HCT116 (cell line): ENCODE measurements at regions not wholly inside any gene's neighbourhood (a gene's known extent, or its start where the extent isn't known, plus 50 kb on each side); places are given as distances from the start of the nearest gene placed in this dataset.

Source experiments
- ATAC-seq: fragments of 200-7000 bp; cut with Tn5 transposase; 2 replicates; pipeline ENCODE4 v1.9.1; 2020; ENCODE audit warnings: mild to moderate bottlenecking, moderate library complexity
- BruUV-seq: library from RNA; stranded (reverse); fragments of 400-500 nt; replicated peaks from 2 replicates; lab custom pipeline; 2021; lab: Mats Ljungman, UMichigan
- CTCF ChIA-PET: fragments of 300-600 bp; sonication (Branson Sonifier 250); formaldehyde crosslinking; loops from one replicate; lab custom pipeline; 2021; ENCODE audit warnings: antibody characterized with exemption; lab: Charles Lee
- POLR2A ChIA-PET: fragments of 300-600, 350-600 bp; sonication (Branson Sonifier 250); formaldehyde crosslinking; loops from one replicate; lab custom pipeline; 2021; ENCODE audit warnings: antibody characterized with exemption; lab: Charles Lee
- RAD21 ChIA-PET, 2 experiments: fragments of 300-600 bp; sonication (Branson Sonifier 250); formaldehyde crosslinking; loops; one replicate each; lab custom pipeline; 2023; ENCODE audit warnings: low total read pairs in 2 of 2; ENCODE audit not compliant: uncharacterized antibody in 2 of 2, unreplicated experiment in 2 of 2, low non-redundant PET in 1 of 2; lab: Charles Lee
- DNase-seq: peaks from one replicate; pipeline ENCODE4 v3.0.0-alpha.2; 2010; ENCODE audit warnings: low read depth, low spot score
- H2AFZ ChIP-seq: fragments of 200-600 bp; shearing (Covaris generic), sonication (generic); 2 replicates; pipeline ENCODE4 v1.6.1; 2017; ENCODE audit warnings: low read depth, mixed run types, mixed read lengths, antibody characterized with exemption, low read length; ENCODE audit not compliant: poor library complexity, severe bottlenecking
- H3K27ac ChIP-seq: 2 replicates; pipeline ENCODE4 v1.5.1; 2012; ENCODE audit warnings: low read depth, low read length
- H3K27me3 ChIP-seq: fragments of 200-600 bp; sonication (generic); 2 replicates; pipeline ENCODE4 v1.6.1; 2016; ENCODE audit warnings: mixed run types, low read length, mixed read lengths; ENCODE audit not compliant: insufficient read depth
- H3K36me3 ChIP-seq, 2 experiments: fragments of 200-500 bp in 1 of 2; fragments of 200-600 bp in 1 of 2; sonication (Bioruptor generic) in 1 of 2; sonication (generic) in 1 of 2; 2 replicates each; pipeline versions ENCODE4 v1.5.1 to v1.6.1; 2014 to 2016; ENCODE audit warnings: low read length in 2 of 2, inconsistent platforms in 1 of 2, mixed read lengths in 1 of 2, mixed run types in 1 of 2; ENCODE audit not compliant: insufficient read depth in 2 of 2, control insufficient read depth in 1 of 2
- H3K4me1 ChIP-seq, 2 experiments: fragments of 200-600 bp in 1 of 2; sonication (generic) in 1 of 2; 2 replicates each; pipeline versions ENCODE4 v1.5.1 to v1.6.1; 2012 to 2017; ENCODE audit warnings: low read length in 2 of 2, inconsistent platforms in 1 of 2, mild to moderate bottlenecking in 1 of 2, mixed read lengths in 1 of 2, mixed run types in 1 of 2, moderate library complexity in 1 of 2; ENCODE audit not compliant: insufficient read depth in 2 of 2, control insufficient read depth in 1 of 2
- H3K4me2 ChIP-seq: fragments of 200-600 bp; sonication (generic); 2 replicates; pipeline ENCODE4 v1.6.1; 2017; ENCODE audit warnings: mixed run types, low read length, mixed read lengths
- H3K4me3 ChIP-seq, 2 experiments: fragments of 200-600 bp in 1 of 2; sonication (generic) in 1 of 2; replicated peaks in 1 of 2; 2 replicates each; pipeline ENCODE4 v1.5.1; 2011 to 2016; ENCODE audit warnings: low read length in 2 of 2, control low read depth in 1 of 2, low read depth in 1 of 2, mild to moderate bottlenecking in 1 of 2, mixed read lengths in 1 of 2, mixed run types in 1 of 2
- H3K79me2 ChIP-seq: fragments of 200-600 bp; sonication (generic); 2 replicates; pipeline ENCODE4 v1.6.1; 2017; ENCODE audit warnings: mild to moderate bottlenecking, mixed run types, low read length, moderate library complexity, mixed read lengths; ENCODE audit not compliant: insufficient read depth
- H3K9ac ChIP-seq: fragments of 200-600 bp; sonication (generic); 2 replicates; pipeline ENCODE4 v1.6.1; 2016; ENCODE audit warnings: low read length, mixed read lengths
- H3K9me2 ChIP-seq: fragments of 200-600 bp; sonication (generic), shearing (Covaris generic); 2 replicates; pipeline ENCODE4 v1.6.1; 2017; ENCODE audit warnings: mixed run types, mild to moderate bottlenecking, moderate library complexity; ENCODE audit not compliant: insufficient read depth
- H3K9me3 ChIP-seq, 2 experiments: fragments of 200-500 bp in 1 of 2; fragments of 200-600 bp in 1 of 2; sonication (Bioruptor generic) in 1 of 2; sonication (generic) in 1 of 2; 2 replicates each; pipeline ENCODE4 v1.6.1; 2014 to 2017; ENCODE audit warnings: low read length in 2 of 2, mixed read lengths in 2 of 2, inconsistent platforms in 1 of 2, low read depth in 1 of 2, mild to moderate bottlenecking in 1 of 2, mixed run types in 1 of 2, moderate library complexity in 1 of 2; ENCODE audit not compliant: control insufficient read depth in 1 of 2, insufficient read depth in 1 of 2
- H4K20me1 ChIP-seq: fragments of 200-600 bp; sonication (generic), shearing (Covaris generic); 2 replicates; pipeline ENCODE4 v1.6.1; 2017; ENCODE audit warnings: mixed run types, mild to moderate bottlenecking, moderate library complexity; ENCODE audit not compliant: insufficient read depth
- CBX3 ChIP-seq: IDR thresholded peaks from 2 replicates; pipeline ENCODE4 v1.6.1; 2012; ENCODE audit warnings: low read depth
- CEBPB ChIP-seq: IDR thresholded peaks from 2 replicates; pipeline ENCODE4 v1.6.1; 2012; ENCODE audit warnings: low read depth
- CTCF ChIP-seq, 3 experiments: fragments of 200-600 bp in 1 of 3; sonication (generic) in 1 of 3; IDR thresholded peaks in 2 of 3; conservative IDR thresholded peaks in 1 of 3; 2 replicates each; pipeline ENCODE4 v1.5.1; 2012 to 2017; ENCODE audit warnings: low read depth in 2 of 3, low read length in 2 of 3, antibody characterized with exemption in 1 of 3, borderline replicate concordance in 1 of 3, control low read depth in 1 of 3, mild to moderate bottlenecking in 1 of 3, mixed read lengths in 1 of 3, mixed run types in 1 of 3, moderate library complexity in 1 of 3; ENCODE audit not compliant: insufficient read depth in 1 of 3
- EGR1 ChIP-seq: IDR thresholded peaks from 2 replicates; pipeline ENCODE4 v1.6.1; 2012; ENCODE audit warnings: low read depth
- ELF1 ChIP-seq: IDR thresholded peaks from 2 replicates; pipeline ENCODE4 v1.6.1; 2012; ENCODE audit warnings: low read depth, borderline replicate concordance
- EZH2phosphoT487 ChIP-seq: fragments of 200-600 bp; IDR thresholded peaks from 2 replicates; pipeline ENCODE4 v1.6.1; 2018; ENCODE audit warnings: antibody characterized with exemption, borderline replicate concordance
- FOSL1 ChIP-seq: IDR thresholded peaks from 2 replicates; pipeline ENCODE4 v1.6.1; 2012; ENCODE audit warnings: low read depth
- JUND ChIP-seq: IDR thresholded peaks from 2 replicates; pipeline ENCODE4 v1.6.1; 2012
- MAX ChIP-seq: IDR thresholded peaks from 2 replicates; pipeline ENCODE4 v1.6.1; 2012
- POLR2A ChIP-seq: IDR thresholded peaks from 2 replicates; pipeline ENCODE4 v1.7.0; 2011; ENCODE audit warnings: borderline replicate concordance; ENCODE audit not compliant: insufficient read depth, insufficient read length; ENCODE audit errors: extremely low read depth
- POLR2AphosphoS5 ChIP-seq: IDR thresholded peaks from 2 replicates; pipeline ENCODE4 v1.6.1; 2011; ENCODE audit warnings: mild to moderate bottlenecking, low read depth, low read length, moderate library complexity
- SIN3A ChIP-seq: IDR thresholded peaks from 2 replicates; pipeline ENCODE4 v1.6.1; 2012; ENCODE audit warnings: low read depth
- SP1 ChIP-seq: IDR thresholded peaks from 2 replicates; pipeline ENCODE4 v1.6.1; 2012; ENCODE audit warnings: low read depth
- SRF ChIP-seq: IDR thresholded peaks from 2 replicates; pipeline ENCODE4 v1.6.1; 2012; ENCODE audit warnings: low read depth
- TCF7L2 ChIP-seq: IDR thresholded peaks from 2 replicates; pipeline ENCODE4 v1.7.0; 2011; ENCODE audit warnings: borderline replicate concordance, inconsistent platforms; ENCODE audit not compliant: insufficient read depth, insufficient read length; ENCODE audit errors: extremely low read depth
- YY1 ChIP-seq: IDR thresholded peaks from 2 replicates; pipeline ENCODE4 v1.6.1; 2011; ENCODE audit warnings: low read length, low read depth, moderate library complexity, mild to moderate bottlenecking; ENCODE audit not compliant: insufficient replicate concordance; ENCODE audit errors: extremely low read depth
- ZFX ChIP-seq: fragments of 450-650 bp; IDR thresholded peaks from 2 replicates; pipeline ENCODE4 v1.6.1; 2017
- ZNF274 ChIP-seq: fragments of 200-500 bp; sonication (Bioruptor generic); IDR thresholded peaks from 2 replicates; pipeline ENCODE4 v1.6.1; 2014; ENCODE audit warnings: mild to moderate bottlenecking, low read depth, low read length, inconsistent platforms
- intact Hi-C: fragments of 100-400 bp; cut with micrococcal nuclease; formaldehyde crosslinking; loops from 2 replicates; pipeline ENCODE4 v1.10.0; 2022

GRCh38 chr5:32934529-32934928 is 223.4 kb downstream of the NPR3 start:
- Histone ChIP-seq H3K4me2 (no peak overlapping the region), H3K27me3 (no peaks in the 10 kb centered on the region), H3K4me3 (no peak overlapping the region), H3K36me3 (no peaks in the 10 kb centered on the region), H4K20me1 (no peaks in the 10 kb centered on the region), H3K27ac (no peak overlapping the region), H3K79me2 (no peaks in the 10 kb centered on the region), H3K9ac (no peak overlapping the region), H3K9me3 (no peaks in the 10 kb centered on the region), H2AFZ (no peak overlapping the region), H3K9me2 (no peaks in the 10 kb centered on the region), H3K4me1 (no peaks in the 10 kb centered on the region)
- CTCF ChIA-PET: no interaction called here
- DNase-seq (no peak), ATAC-seq (no peak)
- TF ChIP-seq ZNF274: no peak
- TF ChIP-seq ZFX: no peak
- TF ChIP-seq SP1: no peak
- TF ChIP-seq YY1: no peak
- no peak for TF ChIP-seq CEBPB
- no peak for TF ChIP-seq EZH2phosphoT487
- no peak for TF ChIP-seq TCF7L2
- TF ChIP-seq SRF: no peak
- TF ChIP-seq FOSL1: no peak
- no peak for TF ChIP-seq MAX
- no peak for TF ChIP-seq EGR1
- no peak for TF ChIP-seq POLR2AphosphoS5
- TF ChIP-seq ELF1: no peak
- no peak for TF ChIP-seq SIN3A
- TF ChIP-seq CBX3: no peak
- TF ChIP-seq CTCF (IDR thresholded peaks at IDR 0.05 in 2 of 3, conservative IDR thresholded peaks at IDR 0.05 in 1 of 3; ENCODE audit: borderline replicate concordance in 1 of 3, insufficient read depth in 1 of 3, low read depth in 2 of 3, low read length in 2 of 3): no peak
- TF ChIP-seq POLR2A: no peak
- TF ChIP-seq JUND: no peak
- intact Hi-C loops: no loop called here
- POLR2A ChIA-PET: no interaction called here
- BruUV-seq: no TSS peak
- RAD21 ChIA-PET: no interaction called here
